GM18502 (cell line): ENCODE measurements at regions not wholly inside any gene's neighbourhood (a gene's known extent, or its start where the extent isn't known, plus 50 kb on each side); places are given as distances from the start of the nearest gene placed in this dataset.

Experiments
- ATAC-seq: cut with Tn5 transposase; IDR thresholded peaks from one replicate; pipeline ENCODE4 v1.9.1; 2021; ENCODE audit warnings: mild to moderate bottlenecking; ENCODE audit not compliant: unreplicated experiment, poor library complexity

- no peak for ATAC-seq
Observed at GRCh38 chr2:12152888-12153287, 406.5 kb downstream of the LPIN1 start.

- ATAC-seq: no peak
Observed at GRCh38 chr2:12155303-12156051, 409.0 kb downstream of the LPIN1 start.

DNA sequence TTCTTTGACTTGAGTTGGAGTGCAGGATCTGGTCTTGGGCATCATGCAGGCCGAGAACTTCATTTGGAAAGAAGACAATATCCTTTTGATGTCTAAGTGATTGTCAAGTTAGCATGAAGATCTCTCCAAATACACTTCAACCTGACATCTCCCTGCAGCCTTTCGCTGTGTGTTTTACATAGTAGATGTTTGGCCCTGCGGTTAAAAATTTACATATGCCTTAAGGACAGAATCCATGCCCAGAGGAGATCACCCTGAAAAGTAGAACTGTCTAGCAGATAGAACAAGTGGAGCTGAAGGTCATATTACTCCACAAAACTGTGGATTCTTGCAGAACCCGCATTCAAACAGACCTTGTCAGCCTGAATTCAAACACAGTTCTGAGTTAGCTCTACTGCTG, 409.9 kb downstream of the LPIN1 start:
- ATAC-seq: no peak

GRCh38 chr2:12161085-12161484, 414.7 kb downstream of the LPIN1 start:
- ATAC-seq: no peak

- ATAC-seq: no peak
Observed at GRCh38 chr2:12162269-12163247, 416.1 kb downstream of the LPIN1 start.

DNA sequence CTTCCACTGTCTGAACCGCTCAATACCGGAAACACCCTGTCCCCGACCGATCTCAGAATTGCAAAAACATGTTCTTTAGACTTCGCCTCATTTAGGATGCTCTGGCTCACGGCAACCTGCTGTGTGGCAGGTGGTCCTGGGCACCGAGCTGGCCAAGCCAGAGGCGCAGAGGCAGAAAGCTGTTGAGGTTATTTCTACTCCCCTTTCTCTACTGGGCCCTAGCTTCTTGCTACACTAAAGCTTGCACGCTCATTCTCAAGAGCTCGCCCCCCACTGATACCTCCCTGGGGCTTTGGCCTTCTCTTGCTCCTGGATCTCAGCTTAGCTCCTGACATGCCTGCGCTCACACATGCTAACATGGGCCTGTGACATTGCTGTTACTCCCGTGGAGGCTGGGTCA, 417.4 kb downstream of the LPIN1 start:
- ATAC-seq: no peak

GRCh38 chr2:12164689-12165088, 418.3 kb downstream of the LPIN1 start:
- no peak for ATAC-seq

DNA sequence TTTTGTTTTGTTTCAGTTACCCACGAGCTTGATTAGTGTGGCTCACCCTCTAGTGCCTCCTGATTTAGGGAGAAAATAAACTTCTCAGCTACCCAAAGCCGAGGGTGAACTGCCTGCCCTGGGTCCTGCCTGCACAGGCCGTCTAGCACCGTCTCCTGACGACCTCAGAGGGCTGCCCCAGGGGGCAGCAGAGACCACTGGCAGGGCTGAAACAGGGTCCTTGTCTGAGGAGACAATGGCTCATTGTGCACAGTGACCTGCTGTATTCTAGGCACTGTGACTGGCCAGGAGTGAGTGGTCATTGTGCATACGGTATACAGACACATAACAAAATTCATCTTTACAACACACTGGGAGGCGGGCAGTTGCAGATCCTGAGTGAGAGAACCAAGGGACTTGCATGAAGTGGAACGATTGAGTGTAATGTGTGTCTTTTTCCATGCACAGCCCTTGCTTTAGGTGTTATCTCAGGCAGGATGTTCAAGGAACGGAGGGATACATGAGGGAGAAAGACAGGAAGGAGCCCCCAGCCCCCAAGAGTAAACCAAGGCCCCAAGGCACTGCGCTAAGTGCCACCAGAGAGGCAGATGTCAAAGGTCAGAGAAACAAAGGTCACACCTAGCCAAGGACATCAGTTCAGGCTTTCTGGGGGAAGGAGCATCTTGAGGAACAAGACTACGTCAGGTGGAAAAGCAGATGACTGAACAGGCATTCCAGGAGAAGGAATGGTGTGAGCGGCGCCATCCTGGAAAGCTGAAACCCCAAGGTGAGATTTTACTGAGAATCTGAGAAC, 421.3 kb downstream of the LPIN1 start:
- no peak for ATAC-seq

DNA sequence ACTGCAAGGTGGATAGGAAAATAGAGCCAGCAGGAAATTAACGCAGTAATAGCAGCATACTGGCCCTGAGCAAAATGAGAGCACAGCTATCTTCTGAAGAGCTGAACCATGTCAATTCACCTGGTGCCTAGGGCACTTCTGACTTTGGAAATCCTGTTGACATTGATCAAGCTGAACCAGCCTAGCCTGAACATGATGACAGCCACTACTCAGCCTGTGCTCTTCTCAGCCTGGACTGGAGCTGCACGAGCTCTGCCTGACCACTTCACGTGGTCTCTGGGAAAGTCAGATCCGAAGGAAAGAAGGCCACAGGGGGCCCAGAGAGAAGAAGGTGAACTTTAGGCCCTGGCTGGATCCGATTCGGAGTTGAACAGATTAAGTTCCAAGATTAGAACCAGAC, 421.9 kb downstream of the LPIN1 start:
- no peak for ATAC-seq

DNA sequence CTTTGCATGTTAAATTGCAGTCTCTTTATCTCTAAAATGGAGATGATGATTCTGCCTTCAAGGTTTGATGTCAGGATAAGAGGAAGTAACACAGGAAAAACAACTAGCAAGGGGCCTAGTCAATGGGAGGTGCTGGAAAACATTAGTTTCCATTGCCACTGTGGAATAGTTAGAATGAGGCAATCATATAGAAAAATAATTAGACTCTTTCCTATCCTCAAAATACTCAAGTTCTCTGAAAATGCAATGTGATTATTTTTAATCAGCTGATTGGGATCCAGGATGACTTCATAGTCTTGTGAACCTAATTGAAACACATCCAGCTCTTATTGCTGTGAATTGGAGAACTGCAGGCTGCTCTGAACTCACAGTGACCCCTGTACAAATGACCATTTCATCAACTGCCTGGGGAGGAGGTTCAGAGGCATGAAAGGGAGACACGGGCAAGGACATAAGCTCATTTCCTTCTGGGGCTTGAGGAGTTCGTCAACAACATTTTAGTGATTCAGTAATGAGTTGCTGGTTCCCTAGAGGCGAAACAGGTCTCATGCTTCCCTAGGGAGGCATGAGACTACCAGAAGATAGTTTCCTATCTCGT, 422.5 kb downstream of the LPIN1 start:
- no peak for ATAC-seq

- no peak for ATAC-seq
Observed at GRCh38 chr2:12169721-12170120, 423.3 kb downstream of the LPIN1 start.

GRCh38 chr2:12170121-12170520, 423.7 kb downstream of the LPIN1 start:
- ATAC-seq: no peak

DNA sequence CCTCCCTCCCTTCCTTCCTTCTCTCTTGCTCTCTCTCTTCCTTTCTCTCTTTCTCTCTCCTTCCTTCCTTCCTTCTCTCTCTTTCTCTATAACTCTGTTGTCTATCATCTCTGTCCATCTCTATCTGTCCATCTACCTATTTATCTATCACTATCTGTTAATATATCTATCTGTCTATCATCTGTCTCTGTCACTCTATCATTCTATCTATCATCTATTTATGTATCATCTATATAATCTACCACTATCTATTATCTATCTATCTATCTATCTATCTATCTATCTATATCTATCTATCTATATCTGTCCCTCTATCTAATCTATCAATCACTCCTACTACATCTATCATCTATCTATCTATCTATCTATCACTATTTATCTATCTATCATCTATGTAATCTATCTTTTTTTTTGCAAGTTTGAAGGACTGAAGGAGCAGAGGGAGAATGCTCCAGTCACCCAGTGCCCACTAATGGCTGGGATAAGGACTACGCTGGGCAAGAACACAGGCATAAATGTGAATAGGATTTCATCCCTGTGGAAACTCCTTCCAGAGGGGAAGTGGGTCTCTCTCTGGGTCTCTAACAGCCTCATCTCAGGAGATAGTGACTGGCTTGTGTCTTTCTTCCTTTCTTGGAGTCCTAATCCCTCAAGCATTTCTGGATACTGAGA, 427.0 kb downstream of the LPIN1 start:
- no peak for ATAC-seq

GRCh38 chr2:12173943-12174340, 427.5 kb downstream of the LPIN1 start:
- no peak for ATAC-seq

DNA sequence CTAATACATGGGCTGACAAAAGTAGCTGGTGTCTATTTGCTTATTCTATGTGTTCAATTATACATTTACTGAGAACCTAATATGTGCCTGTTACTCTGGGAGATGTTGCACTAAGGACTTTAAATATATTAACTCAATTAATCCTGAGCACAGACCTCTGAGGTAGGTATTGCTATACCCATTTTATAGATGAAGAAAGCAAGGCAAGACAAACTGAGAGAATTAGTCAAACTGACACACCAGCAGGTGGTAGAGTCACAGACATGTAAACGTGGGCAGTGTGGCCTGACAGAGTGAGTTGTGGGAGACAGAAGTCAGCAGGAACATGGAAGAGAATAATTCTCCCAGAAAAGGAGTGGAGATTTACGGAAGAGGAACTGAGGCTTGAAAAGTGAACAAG, 428.9 kb downstream of the LPIN1 start:
- ATAC-seq: no peak

- peak; percentile 90 for ATAC-seq
Observed at GRCh38 chr2:12176623-12177454, 430.4 kb downstream of the LPIN1 start.

GRCh38 chr2:12177455-12178288, 431.2 kb downstream of the LPIN1 start:
- peak; percentile 76 for ATAC-seq
